Islet of Langerhans (tissue), 1 donor: ENCODE measurements at regions not wholly inside any gene's neighbourhood (a gene's known extent, or its start where the extent isn't known, plus 50 kb on each side); places are given as distances from the start of the nearest gene placed in this dataset.

Experiments used
- FAIRE-seq: peaks from one replicate; lab custom pipeline; 2011; peaks lifted over from hg19 to GRCh38; lab: Jason Lieb, UNC

- FAIRE-seq, result no peak
Measured at GRCh38 chr9:90948156-90948555, 146.5 kb downstream of the SYK start.

- no peak for FAIRE-seq
Measured at GRCh38 chr9:90950600-90950999, 149.0 kb downstream of the SYK start.

- FAIRE-seq, result no peak
Measured at GRCh38 chr9:90953200-90953599, 151.6 kb downstream of the SYK start.

GRCh38 chr9:90953805-90954204 lies 152.2 kb downstream of the SYK start:
- no peak for FAIRE-seq

GRCh38 chr9:90956026-90956810 lies 154.6 kb downstream of the SYK start:
- no peak for FAIRE-seq

GRCh38 chr9:90958328-90958727 lies 156.7 kb downstream of the SYK start:
- FAIRE-seq, result no peak

- no peak for FAIRE-seq
Measured at GRCh38 chr9:90960941-90961340, 159.3 kb downstream of the SYK start.

GRCh38 chr9:90961375-90961774 lies 159.8 kb downstream of the SYK start:
- no peak for FAIRE-seq

- no peak for FAIRE-seq
Measured at GRCh38 chr9:90964101-90965020, 162.7 kb downstream of the SYK start.

- FAIRE-seq, result no peak
Measured at GRCh38 chr9:90965226-90966030, 163.8 kb downstream of the SYK start.

- FAIRE-seq, result no peak
Measured at GRCh38 chr9:90966031-90966290, 164.3 kb downstream of the SYK start.

GRCh38 chr9:90966480-90967144 lies 165.0 kb downstream of the SYK start:
- no peak for FAIRE-seq

- no peak for FAIRE-seq
Measured at GRCh38 chr9:90967145-90967538, 165.5 kb downstream of the SYK start.

GRCh38 chr9:90969021-90969675 lies 167.5 kb downstream of the SYK start:
- no peak for FAIRE-seq

- FAIRE-seq, result no peak
Measured at GRCh38 chr9:90970608-90971007, 169.0 kb downstream of the SYK start.

GRCh38 chr9:90972057-90972456 lies 170.4 kb downstream of the SYK start:
- no peak for FAIRE-seq

GRCh38 chr9:90974016-90974415 lies 172.4 kb downstream of the SYK start:
- peak; percentile 72 for FAIRE-seq

- no peak for FAIRE-seq
Measured at GRCh38 chr9:90974643-90975245, 173.1 kb downstream of the SYK start.

GRCh38 chr9:90975781-90976538 lies 174.3 kb downstream of the SYK start:
- no peak for FAIRE-seq

GRCh38 chr9:90979138-90979551 lies 177.5 kb downstream of the SYK start:
- no peak for FAIRE-seq

- no peak for FAIRE-seq
Measured at GRCh38 chr9:90979639-90980038, 178.0 kb downstream of the SYK start.
